ENCODE measurements at regions not wholly inside any gene's neighbourhood (a gene's known extent, or its start where the extent isn't known, plus 50 kb on each side); places are given as distances from the start of the nearest gene placed in this dataset.

DNA sequence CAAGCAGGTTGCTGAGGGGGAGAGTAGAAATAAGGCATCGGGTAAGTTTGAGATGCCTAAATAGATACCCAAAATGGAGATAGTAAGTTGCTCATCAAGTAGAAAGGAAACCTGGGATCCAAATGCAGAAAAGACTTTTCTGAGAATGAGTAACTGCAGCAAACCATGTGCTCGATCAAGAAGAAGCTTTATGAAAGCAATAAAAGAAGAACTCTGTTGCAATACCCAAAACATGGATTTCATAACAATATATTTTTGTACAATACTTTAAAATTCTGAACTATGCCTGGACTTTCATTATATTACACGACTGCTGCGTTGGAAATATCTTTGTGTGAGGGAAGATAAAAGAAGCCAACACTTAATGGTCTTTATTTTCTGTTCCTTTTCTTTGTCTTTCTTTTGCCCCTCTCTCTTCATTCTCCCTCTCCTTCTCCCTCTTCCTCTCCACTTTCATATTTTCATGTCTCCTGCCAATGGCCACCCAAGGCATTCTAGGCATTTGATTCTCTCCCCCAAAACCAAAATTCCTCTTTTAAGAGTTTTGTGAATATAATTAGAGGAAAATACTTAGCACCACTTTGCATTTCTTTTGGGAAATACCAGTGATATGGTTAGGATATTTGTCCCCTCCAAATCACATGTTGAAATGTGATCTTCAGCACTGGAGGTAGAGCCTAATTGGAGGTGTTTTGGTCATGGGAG lies 257.6 kb downstream of the MREG start:
- Histone ChIP-seq H3K4me3 (ENCODE audit: low read length) (no peak overlapping the region), H3K9me3 (ENCODE audit: control insufficient read depth, insufficient read depth, low read length) (no peaks in the 10 kb centered on the region), H4K20me1 (ENCODE audit: control insufficient read depth, insufficient read depth, low read depth, low read length) (no peaks in the 10 kb centered on the region), H3K79me2 (ENCODE audit: control insufficient read depth, low read length) (no peaks in the 10 kb centered on the region), H3K36me3 (ENCODE audit: control insufficient read depth, low read length) (no peaks in the 10 kb centered on the region), H3K27me3 (ENCODE audit: control insufficient read depth, low read length) (no peaks in the 10 kb centered on the region; the same call in 1 of the 2 replicates), H3K9me2 (replicated peaks; ENCODE audit: control insufficient read depth, low read length) (no peaks in the 10 kb centered on the region), H3K4me2 (ENCODE audit: low read length) (no peak overlapping the region), H3K4me1 (ENCODE audit: control insufficient read depth, low read length) (no peaks in the 10 kb centered on the region), H3K27ac (ENCODE audit: low read depth, low read length) (no peak overlapping the region), H3F3A (ENCODE audit: control insufficient read depth, insufficient read depth) (no peaks in the 10 kb centered on the region)
- TF ChIP-seq CTCF (IDR thresholded peaks at IDR 0.05; ENCODE audit: low read depth, low read length, poor library complexity, severe bottlenecking) (no peak), EZH2phosphoT487 (IDR thresholded peaks at IDR 0.05; ENCODE audit: borderline replicate concordance, low read length) (no peak)

- Histone ChIP-seq H3K4me3 (ENCODE audit: low read length) (no peak overlapping the region), H3K9me3 (ENCODE audit: control insufficient read depth, insufficient read depth, low read length) (no peaks in the 10 kb centered on the region), H3K27me3 (ENCODE audit: control insufficient read depth, low read length) (no peaks in the 10 kb centered on the region; the same call in 1 of the 2 replicates), H4K20me1 (ENCODE audit: control insufficient read depth, insufficient read depth, low read depth, low read length) (no peaks in the 10 kb centered on the region), H3K4me1 (ENCODE audit: control insufficient read depth, low read length) (no peaks in the 10 kb centered on the region), H3F3A (ENCODE audit: control insufficient read depth, insufficient read depth) (no peaks in the 10 kb centered on the region), H3K4me2 (ENCODE audit: low read length) (no peak overlapping the region), H3K9me2 (replicated peaks; ENCODE audit: control insufficient read depth, low read length) (no peaks in the 10 kb centered on the region), H3K36me3 (ENCODE audit: control insufficient read depth, low read length) (no peaks in the 10 kb centered on the region), H3K79me2 (ENCODE audit: control insufficient read depth, low read length) (no peaks in the 10 kb centered on the region), H3K27ac (ENCODE audit: low read depth, low read length) (no peak overlapping the region)
- TF ChIP-seq CTCF (IDR thresholded peaks at IDR 0.05; ENCODE audit: low read depth, low read length, poor library complexity, severe bottlenecking) (no peak), EZH2phosphoT487 (IDR thresholded peaks at IDR 0.05; ENCODE audit: borderline replicate concordance, low read length) (no peak)
Measured at GRCh38 chr2:215754546-215754945, 258.8 kb downstream of the MREG start.

DNA sequence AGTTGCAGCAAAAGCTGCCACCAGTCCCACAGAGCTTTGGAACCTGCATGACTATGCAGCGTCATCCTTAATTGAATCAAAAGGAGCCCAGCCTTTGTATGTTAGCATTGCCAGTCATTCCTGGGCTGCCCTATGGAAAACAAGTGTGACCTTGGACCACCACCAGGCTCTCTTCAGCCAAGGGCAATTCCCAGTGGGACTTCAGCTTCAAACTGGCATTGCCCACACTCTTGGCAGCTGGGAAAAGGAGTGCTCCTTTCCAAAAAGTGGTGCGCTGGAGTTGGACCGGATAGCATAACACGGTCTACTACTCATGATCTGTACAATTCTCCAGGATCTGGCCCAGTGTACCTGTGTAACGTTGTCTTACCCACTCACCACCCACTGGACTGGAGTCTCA lies 259.5 kb downstream of the MREG start:
- no peaks in the 10 kb centered on the region for H3K9me3 ChIP-seq (ENCODE audit: control insufficient read depth, insufficient read depth, low read length)
- no peak for TF ChIP-seq CTCF (IDR thresholded peaks at IDR 0.05; ENCODE audit: low read depth, low read length, poor library complexity, severe bottlenecking)
- TF ChIP-seq EZH2phosphoT487 (IDR thresholded peaks at IDR 0.05; ENCODE audit: borderline replicate concordance, low read length), result no peak
- H3K36me3 ChIP-seq (ENCODE audit: control insufficient read depth, low read length), result no peaks in the 10 kb centered on the region
- H3K4me3 ChIP-seq (ENCODE audit: low read length), result no peak overlapping the region
- H3F3A ChIP-seq (ENCODE audit: control insufficient read depth, insufficient read depth), result no peaks in the 10 kb centered on the region
- no peaks in the 10 kb centered on the region for H4K20me1 ChIP-seq (ENCODE audit: control insufficient read depth, insufficient read depth, low read depth, low read length)
- no peaks in the 10 kb centered on the region for H3K79me2 ChIP-seq (ENCODE audit: control insufficient read depth, low read length)
- no peaks in the 10 kb centered on the region for H3K9me2 ChIP-seq (replicated peaks; ENCODE audit: control insufficient read depth, low read length)
- no peaks in the 10 kb centered on the region; the same call in 1 of the 2 replicates for H3K27me3 ChIP-seq (ENCODE audit: control insufficient read depth, low read length)
- H3K4me1 ChIP-seq (ENCODE audit: control insufficient read depth, low read length), result no peaks in the 10 kb centered on the region
- no peak overlapping the region for H3K27ac ChIP-seq (ENCODE audit: low read depth, low read length)
- H3K4me2 ChIP-seq (ENCODE audit: low read length), result no peak overlapping the region

Data from DOHH2 (cell line).